ENCODE measurements at regions not wholly inside any gene's neighbourhood (a gene's known extent, or its start where the extent isn't known, plus 50 kb on each side); places are given as distances from the start of the nearest gene placed in this dataset.

- TF ChIP-seq REST (IDR thresholded peaks at IDR 0.05; ENCODE audit: low read depth) = no peak
- no peak for TF ChIP-seq POLR2AphosphoS5 (IDR thresholded peaks at IDR 0.05; ENCODE audit: low read depth, low read length)
- TF ChIP-seq ZBTB33 (IDR thresholded peaks at IDR 0.05; ENCODE audit: extremely low read depth, insufficient replicate concordance, low read length) = no peak
- TF ChIP-seq ATF3 (IDR thresholded peaks at IDR 0.05) = no peak
- no peak for TF ChIP-seq ZNF274 (IDR thresholded peaks at IDR 0.05; ENCODE audit: low read depth, low read length)
- no peak for TF ChIP-seq CBX3 (IDR thresholded peaks at IDR 0.05; ENCODE audit: low read depth)
- TF ChIP-seq CTCF (IDR thresholded peaks at IDR 0.05 in 2 of 3, conservative IDR thresholded peaks at IDR 0.05 in 1 of 3; ENCODE audit: borderline replicate concordance in 1 of 3, insufficient read depth in 1 of 3, low read depth in 2 of 3, low read length in 2 of 3) = no peak
These were observed 853.9 kb downstream of the KCNT2 start (continued) for GRCh38 chr1:195754303-195754702.

All from HCT116 (cell line).